Endodermal cell (in vitro differentiated cells): ENCODE measurements at regions not wholly inside any gene's neighbourhood (a gene's known extent, or its start where the extent isn't known, plus 50 kb on each side); places are given as distances from the start of the nearest gene placed in this dataset.

Experiments
- DNase-seq: peaks from one replicate; pipeline ENCODE4 v3.0.0-alpha.2; 2017
- H3K27ac ChIP-seq: 2 replicates; pipeline ENCODE4 v1.5.1; 2013; ENCODE audit warnings: mild to moderate bottlenecking, low read depth, low read length, moderate library complexity
- H3K27me3 ChIP-seq: 2 replicates; pipeline ENCODE4 v1.6.1; 2013; ENCODE audit warnings: mild to moderate bottlenecking, low read length, moderate library complexity; ENCODE audit not compliant: insufficient read depth, control insufficient read depth, poor library complexity, severe bottlenecking
- H3K36me3 ChIP-seq: 2 replicates; pipeline ENCODE4 v1.7.0; 2013; ENCODE audit warnings: mild to moderate bottlenecking, low read length, moderate library complexity; ENCODE audit not compliant: control insufficient read depth, insufficient read depth
- H3K4me1 ChIP-seq: one replicate; pipeline ENCODE4 v1.7.0; 2013; ENCODE audit warnings: low read length; ENCODE audit not compliant: control insufficient read depth, insufficient read depth
- H3K4me3 ChIP-seq: 2 replicates; pipeline ENCODE4 v1.5.1; 2013; ENCODE audit warnings: mild to moderate bottlenecking, low read length, moderate library complexity
- H3K9ac ChIP-seq: 2 replicates; pipeline ENCODE4 v1.6.1; 2013; ENCODE audit warnings: mild to moderate bottlenecking, low read length, moderate library complexity; ENCODE audit not compliant: poor library complexity, severe bottlenecking; ENCODE audit errors: extremely low read depth
- H3K9me3 ChIP-seq: 2 replicates; pipeline ENCODE4 v1.6.1; 2013; ENCODE audit warnings: mild to moderate bottlenecking, low read length, moderate library complexity; ENCODE audit not compliant: control insufficient read depth
- H3K27ac Mint-ChIP-seq: 2 replicates; pipeline ENCODE4 v1.8.0; 2020; ENCODE audit warnings: mixed read lengths
- H3K27me3 Mint-ChIP-seq: 2 replicates; pipeline ENCODE4 v1.8.0; 2021; ENCODE audit warnings: mild to moderate bottlenecking, mixed read lengths; ENCODE audit not compliant: insufficient read depth
- H3K36me3 Mint-ChIP-seq: 2 replicates; pipeline ENCODE4 v1.8.0; 2020; ENCODE audit warnings: low read depth, mixed read lengths
- H3K4me1 Mint-ChIP-seq: 2 replicates; pipeline ENCODE4 v1.8.0; 2020; ENCODE audit warnings: mixed read lengths
- H3K4me3 Mint-ChIP-seq: 2 replicates; pipeline ENCODE4 v1.8.0; 2020; ENCODE audit warnings: mild to moderate bottlenecking, moderate library complexity, mixed read lengths
- H3K9me3 Mint-ChIP-seq: 2 replicates; pipeline ENCODE4 v1.8.0; 2020; ENCODE audit warnings: mild to moderate bottlenecking, mixed read lengths
- WGBS, 2 experiments: methylation state at CpG; one replicate each; pipeline versions ENCODE4 v1.1.5 to v1.1.7; 2013; ENCODE audit warnings: missing lambda C conversion rate in 2 of 2, mixed read lengths in 1 of 2; ENCODE audit not compliant: insufficient coverage in 1 of 2, insufficient read length in 1 of 2; 5-methylcytosine and 5-hydroxymethylcytosine counted together
- TF ChIP-seq, protein P1 (sequence below): fragments of 200-600 bp; sonication (generic); conservative IDR thresholded peaks from 2 replicates; pipeline ENCODE4 v1.5.0; 2021; ENCODE audit warnings: antibody characterized with exemption, mild to moderate bottlenecking

- peaks cover 10% of the 10 kb centered on the region for H3K4me1 Mint-ChIP-seq
Measured at GRCh38 chr5:135662061-135662481, 83.3 kb upstream of the CXCL14 start.

GRCh38 chr5:135660826-135661575 lies 82.2 kb upstream of the CXCL14 start:
- Mint-ChIP-seq H3K36me3 (no peaks in the 10 kb centered on the region), H3K4me1 (peaks cover 10% of the 10 kb centered on the region), H3K27ac (no peak overlapping the region), H3K27me3 (peaks cover 9% of the 10 kb centered on the region), H3K4me3 (no peak overlapping the region), H3K9me3 (peaks cover 13% of the 10 kb centered on the region)
- 92 to 100% methylated on average over 1 to 3 of the region's 3 CpGs for WGBS, 2 experiments
- no peak overlapping the region for H3K4me3 ChIP-seq
- no peak overlapping the region for H3K9ac ChIP-seq
- H3K9me3 ChIP-seq: peaks cover 6% of the 10 kb centered on the region
- DNase-seq: no peak
- H3K27me3 ChIP-seq: no peaks in the 10 kb centered on the region
- H3K27ac ChIP-seq: no peak overlapping the region
- TF ChIP-seq, protein P1, sequence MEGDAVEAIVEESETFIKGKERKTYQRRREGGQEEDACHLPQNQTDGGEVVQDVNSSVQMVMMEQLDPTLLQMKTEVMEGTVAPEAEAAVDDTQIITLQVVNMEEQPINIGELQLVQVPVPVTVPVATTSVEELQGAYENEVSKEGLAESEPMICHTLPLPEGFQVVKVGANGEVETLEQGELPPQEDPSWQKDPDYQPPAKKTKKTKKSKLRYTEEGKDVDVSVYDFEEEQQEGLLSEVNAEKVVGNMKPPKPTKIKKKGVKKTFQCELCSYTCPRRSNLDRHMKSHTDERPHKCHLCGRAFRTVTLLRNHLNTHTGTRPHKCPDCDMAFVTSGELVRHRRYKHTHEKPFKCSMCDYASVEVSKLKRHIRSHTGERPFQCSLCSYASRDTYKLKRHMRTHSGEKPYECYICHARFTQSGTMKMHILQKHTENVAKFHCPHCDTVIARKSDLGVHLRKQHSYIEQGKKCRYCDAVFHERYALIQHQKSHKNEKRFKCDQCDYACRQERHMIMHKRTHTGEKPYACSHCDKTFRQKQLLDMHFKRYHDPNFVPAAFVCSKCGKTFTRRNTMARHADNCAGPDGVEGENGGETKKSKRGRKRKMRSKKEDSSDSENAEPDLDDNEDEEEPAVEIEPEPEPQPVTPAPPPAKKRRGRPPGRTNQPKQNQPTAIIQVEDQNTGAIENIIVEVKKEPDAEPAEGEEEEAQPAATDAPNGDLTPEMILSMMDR: no peak
- no peaks in the 10 kb centered on the region for H3K36me3 ChIP-seq
- no peaks in the 10 kb centered on the region for H3K4me1 ChIP-seq

More at GRCh38 chr5:135662061-135662481, 83.3 kb upstream of the CXCL14 start:
- Histone ChIP-seq H3K4me3 (no peak overlapping the region), H3K9ac (no peak overlapping the region), H3K27ac (no peak overlapping the region), H3K4me1 (no peaks in the 10 kb centered on the region), H3K36me3 (no peaks in the 10 kb centered on the region), H3K9me3 (peaks cover 6% of the 10 kb centered on the region), H3K27me3 (no peaks in the 10 kb centered on the region)
- TF ChIP-seq, protein P1: no peak
- H3K27ac Mint-ChIP-seq: no peak overlapping the region
- H3K9me3 Mint-ChIP-seq: peaks cover 13% of the 10 kb centered on the region
- H3K36me3 Mint-ChIP-seq: no peaks in the 10 kb centered on the region
- H3K27me3 Mint-ChIP-seq: peaks cover 9% of the 10 kb centered on the region
- no peak for DNase-seq
- WGBS, 2 experiments: 61 to 80% methylated on average over 2 to 3 of the region's 3 CpGs
- no peak overlapping the region for H3K4me3 Mint-ChIP-seq

- H3K27ac Mint-ChIP-seq: no peak overlapping the region
- TF ChIP-seq, protein P1: no peak
- peaks cover 6% of the 10 kb centered on the region for H3K9me3 ChIP-seq
- DNase-seq: no peak
- H3K9me3 Mint-ChIP-seq: peaks cover 13% of the 10 kb centered on the region
- no peak overlapping the region for H3K27ac ChIP-seq
- WGBS, 2 experiments: 73% methylated on average over 2 to 3 of the region's 3 CpGs
- H3K36me3 ChIP-seq: no peaks in the 10 kb centered on the region
- no peak overlapping the region for H3K4me3 ChIP-seq
- H3K4me1 Mint-ChIP-seq: peaks cover 10% of the 10 kb centered on the region
- no peaks in the 10 kb centered on the region for H3K27me3 ChIP-seq
- no peaks in the 10 kb centered on the region for H3K4me1 ChIP-seq
- no peaks in the 10 kb centered on the region for H3K36me3 Mint-ChIP-seq
- H3K27me3 Mint-ChIP-seq: peaks cover 10% of the 10 kb centered on the region
- H3K9ac ChIP-seq: no peak overlapping the region
- H3K4me3 Mint-ChIP-seq: no peak overlapping the region
Measured at GRCh38 chr5:135657536-135658305, 78.9 kb upstream of the CXCL14 start.
